Activated gamma-delta T cell treated with anti-CD3 and anti-CD28 coated beads, Interleukin-2, amount 50 U/mL, for 16 hours (primary cell): ENCODE measurements at regions not wholly inside any gene's neighbourhood (a gene's known extent, or its start where the extent isn't known, plus 50 kb on each side); places are given as distances from the start of the nearest gene placed in this dataset.

ENCODE experiments used
- DNase-seq: peaks from one replicate; pipeline ENCODE4 v3.0.0-alpha.2; 2020; ENCODE audit warnings: low read depth

- DNase-seq: no peak
Observed at GRCh38 chr19:29397748-29398147, 128.0 kb upstream of the VSTM2B start.

DNA sequence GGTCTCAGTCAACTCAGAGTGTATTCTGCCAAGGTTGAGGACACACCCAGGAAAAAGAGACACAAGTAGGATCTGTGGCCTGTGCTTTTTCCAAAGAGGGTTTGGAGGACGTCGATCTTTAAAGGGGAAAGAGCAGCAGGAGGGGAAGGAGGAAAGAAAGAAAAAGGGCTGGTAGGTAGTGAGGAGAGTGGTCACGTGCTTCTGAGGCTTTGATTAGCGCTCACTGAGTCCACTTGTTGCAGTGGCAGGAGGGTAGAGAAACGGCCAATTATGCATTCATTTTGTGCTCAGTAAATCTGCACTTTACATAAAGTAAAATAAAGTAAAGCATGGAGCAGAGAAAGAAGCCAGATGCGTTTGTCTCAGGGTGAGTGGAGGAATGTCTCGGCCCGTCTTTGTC, 126.0 kb upstream of the VSTM2B start:
- no peak for DNase-seq

DNA sequence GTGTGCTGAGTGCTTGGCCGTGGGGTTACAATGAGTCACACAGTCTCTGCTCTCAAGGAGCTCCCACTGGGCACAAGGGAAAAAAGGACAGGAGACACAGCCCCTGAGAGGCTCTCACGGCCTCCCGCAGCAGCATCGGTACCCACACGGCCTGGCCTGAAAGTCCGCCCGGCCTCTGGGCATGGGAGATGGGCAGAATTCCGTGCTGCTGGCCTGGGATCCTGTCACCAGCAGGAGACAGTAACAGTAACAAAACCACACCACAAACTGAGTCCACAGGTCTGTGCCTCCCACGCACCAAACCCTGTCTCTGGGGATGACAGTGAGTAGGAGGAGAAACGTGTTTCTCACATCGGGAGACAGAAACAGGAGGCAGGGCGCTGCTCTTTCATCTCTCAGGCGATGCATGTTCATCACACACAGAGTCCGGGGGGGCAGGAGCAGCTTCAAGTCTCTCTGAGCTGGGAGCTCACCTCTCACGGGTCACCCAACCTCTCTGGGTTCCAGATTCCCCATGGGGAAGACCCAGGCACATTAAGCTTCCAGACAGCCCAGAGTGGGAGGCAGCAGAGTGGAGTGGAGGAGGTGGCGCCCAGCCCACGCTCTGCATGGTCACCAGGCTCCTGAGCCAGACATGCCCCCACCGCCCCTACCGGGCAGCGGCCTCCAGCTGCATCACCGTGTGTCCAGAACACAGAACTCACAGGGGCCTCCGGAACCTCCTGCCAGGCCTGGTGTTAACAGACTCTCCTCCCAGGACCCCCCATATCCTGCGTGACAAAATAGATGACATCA, 124.7 kb upstream of the VSTM2B start:
- DNase-seq: no peak

DNA sequence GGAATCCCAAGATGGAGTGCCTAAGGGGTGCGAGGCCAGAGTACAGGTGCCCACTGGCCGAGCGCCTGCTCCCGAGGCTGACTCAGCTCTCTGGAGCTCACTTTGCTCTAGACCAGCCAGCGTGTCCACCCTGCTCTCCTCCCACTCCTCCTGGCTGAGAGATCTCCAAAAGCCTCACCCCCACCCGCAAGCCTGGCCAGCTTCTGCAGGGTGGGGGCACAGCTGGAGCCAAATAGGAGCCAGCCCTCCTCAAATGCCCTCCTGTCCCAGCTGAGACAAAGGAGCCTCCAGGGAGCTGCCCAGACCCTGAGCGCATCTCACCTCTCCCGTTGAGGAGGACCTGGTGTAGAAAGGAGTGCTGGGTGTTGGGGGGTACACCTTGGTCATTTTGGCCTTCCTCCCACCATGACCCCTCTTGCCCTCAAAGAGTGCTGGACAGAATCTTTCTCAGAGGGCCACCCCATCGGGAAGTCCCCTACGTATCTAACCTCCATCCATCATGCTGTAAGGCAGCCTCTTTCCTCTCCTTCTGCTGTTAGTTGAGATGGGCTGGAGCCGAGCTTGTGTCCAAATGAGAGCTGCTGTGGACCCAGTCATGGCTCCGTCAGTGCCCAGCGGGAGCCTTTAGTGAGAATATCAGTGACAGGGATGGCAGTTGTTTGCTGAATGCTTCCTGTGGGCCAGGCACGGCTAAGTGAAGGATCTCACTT, 123.9 kb upstream of the VSTM2B start:
- no peak for DNase-seq

DNA sequence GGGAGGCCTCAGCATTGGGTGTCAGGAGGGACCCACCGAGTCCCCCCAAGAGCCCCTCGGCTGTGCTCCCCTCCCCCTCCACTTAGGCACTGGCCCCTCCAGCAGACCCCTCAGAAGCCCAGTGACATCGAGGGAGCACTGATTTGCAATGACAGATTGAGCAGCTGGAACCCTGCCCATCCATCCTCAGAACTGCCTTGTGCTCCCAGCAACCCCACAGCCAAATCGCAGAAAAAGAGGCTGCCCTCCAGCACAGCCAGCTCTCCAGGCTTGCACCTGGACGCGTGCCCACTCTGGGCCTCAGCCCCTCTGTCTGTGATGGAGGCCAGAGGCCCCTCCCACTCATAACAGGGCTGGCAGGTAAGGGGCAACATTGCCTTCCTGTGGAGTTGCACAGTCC, 123.2 kb upstream of the VSTM2B start:
- no peak for DNase-seq

- no peak for DNase-seq
Observed at GRCh38 chr19:29404015-29404414, 121.8 kb upstream of the VSTM2B start.

DNA sequence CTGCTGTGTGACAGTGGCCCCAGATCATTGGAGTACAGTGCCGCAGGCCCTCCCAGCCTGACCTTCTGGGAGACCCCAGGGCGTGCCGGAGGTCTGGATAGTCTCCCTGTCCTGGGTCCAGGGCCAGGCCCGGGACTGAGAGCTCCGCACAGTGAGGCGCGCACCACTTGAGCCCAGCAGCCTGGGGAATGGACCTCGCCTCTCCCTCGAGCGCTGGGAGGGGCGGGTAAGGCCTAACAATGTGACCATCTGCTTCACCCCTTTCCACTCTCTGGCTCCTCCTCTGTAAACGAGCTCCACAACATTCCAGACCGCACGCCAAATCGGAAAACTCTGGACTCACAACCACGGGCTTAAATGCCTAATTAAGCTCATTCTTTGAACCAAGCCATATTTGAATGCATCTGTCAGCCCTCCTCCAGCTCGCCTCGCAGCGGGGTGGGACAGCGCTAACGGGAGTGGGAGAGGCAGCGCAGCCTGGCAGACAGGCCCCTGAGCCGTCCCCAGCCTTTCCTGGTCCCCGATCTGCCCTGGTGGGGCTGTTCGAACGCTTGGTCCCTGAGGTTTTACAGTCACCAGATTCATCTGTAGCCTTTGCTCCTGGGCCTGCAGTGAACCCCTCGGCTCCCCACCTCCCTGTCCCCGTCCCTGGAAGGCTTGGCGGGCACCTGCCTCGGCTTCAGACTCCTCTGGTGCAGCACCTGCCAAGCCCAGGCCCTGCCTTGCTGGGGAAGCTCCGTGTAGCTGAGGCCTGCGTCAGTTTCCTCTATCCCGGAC, 120.7 kb upstream of the VSTM2B start:
- DNase-seq: no peak

DNA sequence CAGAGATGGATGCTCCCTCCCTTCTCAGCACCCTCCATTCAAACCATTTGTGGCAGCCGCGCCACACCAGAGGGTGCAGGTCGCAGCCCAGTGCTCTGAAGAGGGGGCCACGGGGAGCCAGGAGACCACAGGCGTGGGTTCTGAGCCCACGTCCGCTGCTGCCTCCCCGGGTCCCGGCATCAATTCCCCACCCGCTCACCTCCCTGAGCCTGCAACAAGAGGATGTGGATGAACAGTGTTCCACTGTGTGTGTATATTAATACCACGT, 120.1 kb upstream of the VSTM2B start:
- DNase-seq: no peak

- DNase-seq: no peak
Observed at GRCh38 chr19:29409076-29409862, 116.5 kb upstream of the VSTM2B start.

GRCh38 chr19:29410601-29411000, 115.2 kb upstream of the VSTM2B start:
- DNase-seq: no peak

DNA sequence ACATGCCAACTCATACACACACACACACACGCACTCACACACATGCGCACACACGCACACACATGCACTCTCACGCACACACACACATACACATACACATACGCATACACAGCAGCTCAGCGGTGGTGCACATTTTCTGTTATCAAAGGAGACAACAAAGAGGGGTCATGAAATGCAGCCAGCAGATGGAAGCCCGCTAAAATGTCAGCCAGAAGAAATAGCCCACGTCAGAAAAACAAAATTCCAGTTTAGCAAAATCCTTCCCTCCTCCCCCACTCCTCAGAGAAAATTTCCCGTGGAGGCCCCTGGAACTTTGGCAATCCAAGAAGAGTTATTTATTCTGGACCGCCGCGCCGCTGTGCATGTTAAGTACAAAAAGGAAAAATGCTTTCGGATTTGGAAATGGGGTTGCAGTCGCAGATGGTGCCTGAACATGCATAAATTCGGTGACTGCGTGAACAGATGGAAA, 114.6 kb upstream of the VSTM2B start:
- no peak for DNase-seq

- no peak for DNase-seq
Observed at GRCh38 chr19:29413435-29413834, 112.4 kb upstream of the VSTM2B start.

DNA sequence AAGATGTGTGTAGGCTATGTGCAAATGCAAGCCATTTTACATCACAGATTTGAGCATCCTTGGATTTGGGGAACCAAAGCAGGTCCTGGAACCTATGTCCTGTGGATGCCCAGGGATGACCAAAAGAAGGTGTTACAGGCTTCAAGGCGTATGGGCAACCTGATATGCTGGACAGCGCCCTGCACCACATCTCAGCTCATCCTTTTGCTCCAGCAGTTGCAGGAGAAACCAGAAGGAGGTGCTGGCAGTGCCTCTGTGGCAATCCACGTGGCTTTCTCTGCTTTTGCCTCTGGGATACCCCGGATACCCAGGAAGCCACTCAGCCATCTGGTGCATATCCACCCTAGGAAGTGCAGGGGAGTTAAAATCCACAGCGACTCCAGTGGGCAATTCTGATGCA, 110.3 kb upstream of the VSTM2B start:
- DNase-seq: no peak

GRCh38 chr19:29417048-29417447, 108.7 kb upstream of the VSTM2B start:
- no peak for DNase-seq

DNA sequence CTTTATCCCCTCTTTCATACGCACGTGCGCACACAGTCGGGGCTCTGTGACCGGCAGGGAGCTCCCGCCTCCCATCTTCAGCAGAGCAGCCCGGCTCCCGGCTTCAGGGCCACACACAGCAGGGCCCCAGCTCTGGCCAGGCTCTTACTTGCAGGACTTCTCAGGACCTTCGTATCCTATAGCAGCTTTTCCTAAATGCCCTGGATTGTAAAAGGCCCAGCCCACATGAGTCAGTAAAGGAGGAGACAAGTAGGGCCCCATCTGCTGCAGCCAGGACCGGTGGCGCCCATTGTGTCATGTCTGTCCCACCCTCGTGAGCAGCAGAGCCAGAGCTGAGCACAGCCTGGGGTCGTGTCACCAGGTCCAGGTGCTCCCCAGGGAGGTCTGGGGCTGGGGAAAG, 107.6 kb upstream of the VSTM2B start:
- no peak for DNase-seq

- no peak for DNase-seq
Observed at GRCh38 chr19:29420065-29420464, 105.7 kb upstream of the VSTM2B start.

GRCh38 chr19:29420482-29421195, 105.2 kb upstream of the VSTM2B start:
- no peak for DNase-seq

- DNase-seq: no peak
Observed at GRCh38 chr19:29421196-29421545, 104.6 kb upstream of the VSTM2B start.

DNA sequence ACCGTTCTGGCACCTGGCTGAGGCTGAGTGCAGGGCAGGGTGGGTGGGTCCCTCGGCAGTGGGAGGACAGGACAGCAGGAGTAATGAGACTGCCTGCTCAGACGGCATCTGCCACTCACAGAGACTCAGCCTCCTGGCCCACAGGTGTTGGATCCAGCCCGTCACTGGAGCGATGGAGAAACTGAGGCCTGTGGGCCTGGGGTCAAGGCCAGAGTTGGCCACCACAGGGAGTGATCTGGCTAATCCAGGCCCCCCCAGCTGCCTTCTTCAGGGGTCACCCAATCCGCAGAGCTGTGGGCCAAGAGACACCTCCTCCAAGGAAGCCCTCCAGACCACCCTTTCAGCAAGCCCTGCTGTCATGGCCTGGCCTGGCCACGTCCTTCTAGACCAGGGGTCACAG, 103.7 kb upstream of the VSTM2B start:
- no peak for DNase-seq

DNA sequence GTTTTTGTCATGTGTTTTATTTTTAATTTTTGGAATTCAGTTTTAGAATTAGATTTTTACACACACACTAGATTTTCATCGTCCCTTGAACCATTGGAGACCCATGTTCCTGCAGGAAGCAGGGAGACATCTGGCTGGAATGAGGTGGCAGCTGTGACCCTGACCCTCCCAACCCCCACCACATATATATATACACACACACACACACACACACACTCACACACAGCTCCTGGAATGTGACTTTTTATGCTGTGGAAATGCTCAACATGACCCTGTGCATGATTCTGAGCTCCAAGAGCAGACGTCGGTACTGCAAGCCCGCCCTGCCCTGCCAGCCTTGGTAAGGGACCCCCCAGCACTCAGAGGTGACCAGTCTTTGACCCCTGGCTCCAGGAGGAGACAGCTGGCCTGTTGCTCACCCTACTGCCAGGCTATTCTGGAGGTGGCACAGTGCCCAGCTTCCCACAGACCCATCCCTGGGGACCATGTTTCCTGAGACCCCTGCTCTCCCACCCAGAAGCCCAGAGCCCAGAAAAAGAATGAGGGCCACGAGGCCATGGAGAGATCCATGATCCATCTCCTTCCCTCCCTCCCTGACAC, 103.2 kb upstream of the VSTM2B start:
- DNase-seq: no peak

- DNase-seq: no peak
Observed at GRCh38 chr19:29428071-29428470, 97.7 kb upstream of the VSTM2B start.
